Keratinocyte (primary cell): ENCODE measurements at regions not wholly inside any gene's neighbourhood (a gene's known extent, or its start where the extent isn't known, plus 50 kb on each side); places are given as distances from the start of the nearest gene placed in this dataset.

Experiments used
- DNase-seq: peaks from one replicate; pipeline ENCODE4 v3.0.0-alpha.2; 2011; ENCODE audit warnings: low read depth, missing footprints, low spot score
- FAIRE-seq: peaks from 2 replicates; lab custom pipeline; 2011; peaks lifted over from hg19 to GRCh38; lab: Jason Lieb, UNC
- H2AFZ ChIP-seq: 2 replicates; pipeline ENCODE4 v1.6.0; 2012; ENCODE audit warnings: low read length, control low read depth, inconsistent platforms; ENCODE audit not compliant: control insufficient read depth
- H3K27ac ChIP-seq: 2 replicates; pipeline ENCODE4 v1.5.1; 2011; ENCODE audit warnings: low read length; ENCODE audit not compliant: control insufficient read depth, insufficient read depth
- H3K27me3 ChIP-seq: 3 replicates; pipeline ENCODE4 v1.6.0; 2011; ENCODE audit warnings: low read length; ENCODE audit not compliant: control insufficient read depth, insufficient read depth; ENCODE audit errors: extremely low read depth
- H3K36me3 ChIP-seq, 2 experiments: 2 replicates in 1 of 2; 3 replicates in 1 of 2; pipeline ENCODE4 v1.5.1; 2011; ENCODE audit warnings: low read length in 2 of 2, mild to moderate bottlenecking in 1 of 2; ENCODE audit not compliant: control insufficient read depth in 2 of 2, insufficient read depth in 2 of 2; ENCODE audit errors: extremely low read depth in 1 of 2
- H3K4me1 ChIP-seq: 3 replicates; pipeline ENCODE4 v1.5.1; 2011; ENCODE audit warnings: low read length; ENCODE audit not compliant: control insufficient read depth, insufficient read depth; ENCODE audit errors: extremely low read depth
- H3K4me2 ChIP-seq: 3 replicates; pipeline ENCODE4 v1.6.0; 2011; ENCODE audit warnings: low read depth, low read length; ENCODE audit not compliant: control insufficient read depth, insufficient read depth; ENCODE audit errors: extremely low read depth
- H3K4me3 ChIP-seq, 3 experiments: fragments of 200-600 bp in 1 of 3; sonication (generic) in 1 of 3; 2 replicates in 2 of 3; 3 replicates in 1 of 3; pipeline ENCODE4 v1.5.1; 2011 to 2016; ENCODE audit warnings: low read length in 3 of 3, mild to moderate bottlenecking in 3 of 3, control low read depth in 2 of 3, inconsistent platforms in 1 of 3, low read depth in 1 of 3, mixed read lengths in 1 of 3, mixed run types in 1 of 3, moderate library complexity in 1 of 3; ENCODE audit not compliant: control insufficient read depth in 2 of 3, insufficient read depth in 2 of 3; ENCODE audit errors: extremely low read depth in 1 of 3
- H3K79me2 ChIP-seq: 2 replicates; pipeline ENCODE4 v1.6.0; 2012; ENCODE audit warnings: low read length; ENCODE audit not compliant: control insufficient read depth, insufficient read depth
- H3K9ac ChIP-seq: 3 replicates; pipeline ENCODE4 v1.6.0; 2011; ENCODE audit warnings: low read length; ENCODE audit not compliant: control insufficient read depth, insufficient read depth; ENCODE audit errors: extremely low read depth
- H3K9me1 ChIP-seq: 3 replicates; pipeline ENCODE4 v1.6.0; 2011; ENCODE audit warnings: low read length; ENCODE audit not compliant: control insufficient read depth, insufficient read depth; ENCODE audit errors: extremely low read depth
- H3K9me3 ChIP-seq: 2 replicates; pipeline ENCODE4 v1.5.1; 2012; ENCODE audit warnings: low read depth, low read length; ENCODE audit not compliant: control insufficient read depth
- H4K20me1 ChIP-seq: 3 replicates; pipeline ENCODE4 v1.6.0; 2011; ENCODE audit warnings: low read length; ENCODE audit not compliant: control insufficient read depth, insufficient read depth; ENCODE audit errors: extremely low read depth
- CTCF ChIP-seq, 3 experiments: IDR thresholded peaks in 1 of 3; conservative IDR thresholded peaks in 1 of 3; optimal IDR thresholded peaks in 1 of 3; 2 replicates in 2 of 3; 3 replicates in 1 of 3; pipeline versions ENCODE3 to v1.5.1; 2011; ENCODE audit warnings: low read length in 3 of 3, mild to moderate bottlenecking in 3 of 3, moderate library complexity in 2 of 3, control low read depth in 1 of 3, inconsistent platforms in 1 of 3; ENCODE audit not compliant: insufficient read depth in 2 of 3; ENCODE audit errors: extremely low read depth in 1 of 3
- EZH2 ChIP-seq: IDR thresholded peaks from one replicate; pipeline ENCODE4 v1.6.1; 2012; ENCODE audit warnings: inconsistent platforms, mild to moderate bottlenecking, low read length, moderate library complexity
- dilution Hi-C: fragments of 300-500 bp; cut with MboI; formaldehyde crosslinking; loops from one replicate; pipeline ENCODE4 v1.7.0; 2020; ENCODE audit warnings: low sequenced_read_pairs; ENCODE audit not compliant: extremely low pct_ligation_motif_present

GRCh38 chr19:30679153-30679702 lies 307.0 kb downstream of the ZNF536 start:
- H4K20me1 ChIP-seq = no peaks in the 10 kb centered on the region
- dilution Hi-C loops = no loop called here
- H3K4me3 ChIP-seq = no peak overlapping the region
- H3K9me3 ChIP-seq = no peaks in the 10 kb centered on the region
- no peak overlapping the region for H3K9ac ChIP-seq
- H3K4me2 ChIP-seq = no peak overlapping the region
- DNase-seq (no peak), FAIRE-seq (no peak)
- TF ChIP-seq CTCF (optimal IDR thresholded peaks at IDR 0.05 in 1 of 3, IDR thresholded peaks at IDR 0.05 in 1 of 3, conservative IDR thresholded peaks at IDR 0.05 in 1 of 3; ENCODE audit: extremely low read depth in 1 of 3, insufficient read depth in 2 of 3, low read length in 3 of 3) (no peak), EZH2 (no peak)
- no peaks in the 10 kb centered on the region for H3K27me3 ChIP-seq
- H2AFZ ChIP-seq = no peak overlapping the region
- no peaks in the 10 kb centered on the region for H3K4me1 ChIP-seq
- no peaks in the 10 kb centered on the region for H3K9me1 ChIP-seq
- no peaks in the 10 kb centered on the region for H3K79me2 ChIP-seq
- no peak overlapping the region for H3K27ac ChIP-seq
- no peaks in the 10 kb centered on the region for H3K36me3 ChIP-seq

GRCh38 chr19:30678168-30678567 lies 306.0 kb downstream of the ZNF536 start:
- H3K9me1 ChIP-seq = no peaks in the 10 kb centered on the region
- no peak overlapping the region for H3K4me2 ChIP-seq
- no peaks in the 10 kb centered on the region for H4K20me1 ChIP-seq
- no peak overlapping the region for H3K27ac ChIP-seq
- dilution Hi-C loops = no loop called here
- H3K79me2 ChIP-seq = no peaks in the 10 kb centered on the region
- H2AFZ ChIP-seq = no peak overlapping the region
- no peaks in the 10 kb centered on the region for H3K9me3 ChIP-seq
- no peaks in the 10 kb centered on the region for H3K27me3 ChIP-seq
- H3K36me3 ChIP-seq = no peaks in the 10 kb centered on the region
- DNase-seq (no peak), FAIRE-seq (no peak)
- H3K9ac ChIP-seq = no peak overlapping the region
- TF ChIP-seq CTCF (optimal IDR thresholded peaks at IDR 0.05 in 1 of 3, IDR thresholded peaks at IDR 0.05 in 1 of 3, conservative IDR thresholded peaks at IDR 0.05 in 1 of 3; ENCODE audit: extremely low read depth in 1 of 3, insufficient read depth in 2 of 3, low read length in 3 of 3) (no peak), EZH2 (no peak)
- H3K4me1 ChIP-seq = no peaks in the 10 kb centered on the region
- H3K4me3 ChIP-seq = no peak overlapping the region
